ENCODE measurements at regions not wholly inside any gene's neighbourhood (a gene's known extent, or its start where the extent isn't known, plus 50 kb on each side); places are given as distances from the start of the nearest gene placed in this dataset.

DNA sequence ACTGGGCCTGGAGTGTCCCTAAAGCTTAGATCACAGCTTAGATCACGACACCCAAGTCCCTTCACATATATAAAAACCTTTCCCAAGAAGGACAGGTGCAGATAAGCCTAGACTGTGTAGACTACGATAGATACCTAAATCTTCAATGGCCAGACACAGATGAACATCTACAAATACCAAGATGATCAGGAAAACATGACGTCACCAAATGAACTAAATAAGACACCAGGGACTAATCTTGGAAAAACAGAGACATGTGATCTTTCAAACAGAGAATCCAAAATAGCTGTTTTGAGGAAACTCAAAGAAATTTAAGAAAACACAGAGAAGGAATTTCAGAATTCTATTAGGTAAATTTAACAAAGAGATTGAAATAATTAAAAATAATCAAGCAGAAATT, 1082.6 kb upstream of the PHF14 start:
- no peak for TF ChIP-seq POLR2A (IDR thresholded peaks at IDR 0.05)
- TF ChIP-seq, protein P1, sequence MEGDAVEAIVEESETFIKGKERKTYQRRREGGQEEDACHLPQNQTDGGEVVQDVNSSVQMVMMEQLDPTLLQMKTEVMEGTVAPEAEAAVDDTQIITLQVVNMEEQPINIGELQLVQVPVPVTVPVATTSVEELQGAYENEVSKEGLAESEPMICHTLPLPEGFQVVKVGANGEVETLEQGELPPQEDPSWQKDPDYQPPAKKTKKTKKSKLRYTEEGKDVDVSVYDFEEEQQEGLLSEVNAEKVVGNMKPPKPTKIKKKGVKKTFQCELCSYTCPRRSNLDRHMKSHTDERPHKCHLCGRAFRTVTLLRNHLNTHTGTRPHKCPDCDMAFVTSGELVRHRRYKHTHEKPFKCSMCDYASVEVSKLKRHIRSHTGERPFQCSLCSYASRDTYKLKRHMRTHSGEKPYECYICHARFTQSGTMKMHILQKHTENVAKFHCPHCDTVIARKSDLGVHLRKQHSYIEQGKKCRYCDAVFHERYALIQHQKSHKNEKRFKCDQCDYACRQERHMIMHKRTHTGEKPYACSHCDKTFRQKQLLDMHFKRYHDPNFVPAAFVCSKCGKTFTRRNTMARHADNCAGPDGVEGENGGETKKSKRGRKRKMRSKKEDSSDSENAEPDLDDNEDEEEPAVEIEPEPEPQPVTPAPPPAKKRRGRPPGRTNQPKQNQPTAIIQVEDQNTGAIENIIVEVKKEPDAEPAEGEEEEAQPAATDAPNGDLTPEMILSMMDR (IDR thresholded peaks at IDR 0.05) = no peak

Data from sigmoid colon (tissue), 3 donors.